DOHH2 (cell line): ENCODE measurements at regions not wholly inside any gene's neighbourhood (a gene's known extent, or its start where the extent isn't known, plus 50 kb on each side); places are given as distances from the start of the nearest gene placed in this dataset.
A peak's percentile ranks its signal among the peaks of the same experiment; 100 is the strongest.

ENCODE experiments used
- EZH2phosphoT487 ChIP-seq: fragments of 200-600 bp; sonication (generic); IDR thresholded peaks from 2 replicates; pipeline ENCODE4 v1.6.1; 2017; ENCODE audit warnings: borderline replicate concordance, mild to moderate bottlenecking, antibody characterized with exemption, low read length, moderate library complexity, mixed read lengths
- TF ChIP-seq, protein P1 (sequence below): fragments of 200-600 bp; sonication (generic); IDR thresholded peaks from one replicate; pipeline ENCODE4 v1.5.1; 2014; ENCODE audit warnings: antibody characterized with exemption, mild to moderate bottlenecking, low read depth, low read length; ENCODE audit not compliant: poor library complexity, severe bottlenecking

DNA sequence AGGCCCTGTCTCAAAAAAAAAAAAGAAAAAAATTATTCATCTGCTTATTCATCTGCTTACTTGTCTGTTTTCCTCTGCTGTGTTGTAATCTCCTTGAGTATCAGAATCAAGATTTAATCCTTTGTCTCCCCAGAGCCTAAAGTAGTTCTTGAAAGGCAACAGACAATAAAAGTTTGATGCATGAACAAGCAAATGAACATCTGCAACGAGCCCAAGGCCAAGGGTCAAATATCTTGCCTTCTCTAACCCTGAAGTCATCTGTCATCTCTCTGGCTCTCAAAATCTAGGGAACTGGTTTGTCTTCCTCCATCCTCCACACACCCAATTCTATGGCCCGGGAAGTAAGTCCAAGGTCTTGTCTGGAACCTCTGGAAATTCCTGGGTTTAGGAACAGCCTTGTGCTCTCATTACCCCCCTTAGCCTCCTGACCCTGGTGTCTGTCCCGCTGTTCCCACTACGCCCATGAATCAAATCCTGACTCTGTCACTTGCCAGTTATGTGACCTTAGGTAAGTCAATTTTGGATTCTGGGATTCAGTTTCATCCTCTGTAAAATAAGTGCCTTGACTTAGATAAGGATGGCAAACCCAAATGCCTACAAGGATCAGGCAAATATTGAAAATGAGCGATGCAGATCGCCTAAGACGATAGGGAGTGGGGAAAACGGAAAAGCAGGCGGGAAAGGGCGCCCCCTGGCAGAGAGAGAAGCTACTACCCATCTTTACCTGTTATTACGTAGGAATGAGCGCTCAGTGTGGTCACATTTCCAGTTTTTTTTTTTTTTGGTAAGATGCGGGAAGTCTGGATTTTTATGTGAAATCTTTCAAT, 102.7 kb upstream of the DHX15 start:
- TF ChIP-seq, protein P1, sequence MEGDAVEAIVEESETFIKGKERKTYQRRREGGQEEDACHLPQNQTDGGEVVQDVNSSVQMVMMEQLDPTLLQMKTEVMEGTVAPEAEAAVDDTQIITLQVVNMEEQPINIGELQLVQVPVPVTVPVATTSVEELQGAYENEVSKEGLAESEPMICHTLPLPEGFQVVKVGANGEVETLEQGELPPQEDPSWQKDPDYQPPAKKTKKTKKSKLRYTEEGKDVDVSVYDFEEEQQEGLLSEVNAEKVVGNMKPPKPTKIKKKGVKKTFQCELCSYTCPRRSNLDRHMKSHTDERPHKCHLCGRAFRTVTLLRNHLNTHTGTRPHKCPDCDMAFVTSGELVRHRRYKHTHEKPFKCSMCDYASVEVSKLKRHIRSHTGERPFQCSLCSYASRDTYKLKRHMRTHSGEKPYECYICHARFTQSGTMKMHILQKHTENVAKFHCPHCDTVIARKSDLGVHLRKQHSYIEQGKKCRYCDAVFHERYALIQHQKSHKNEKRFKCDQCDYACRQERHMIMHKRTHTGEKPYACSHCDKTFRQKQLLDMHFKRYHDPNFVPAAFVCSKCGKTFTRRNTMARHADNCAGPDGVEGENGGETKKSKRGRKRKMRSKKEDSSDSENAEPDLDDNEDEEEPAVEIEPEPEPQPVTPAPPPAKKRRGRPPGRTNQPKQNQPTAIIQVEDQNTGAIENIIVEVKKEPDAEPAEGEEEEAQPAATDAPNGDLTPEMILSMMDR, result peak; percentile 84
- no peak for TF ChIP-seq EZH2phosphoT487
